HEK293T (cell line): ENCODE measurements at regions not wholly inside any gene's neighbourhood (a gene's known extent, or its start where the extent isn't known, plus 50 kb on each side); places are given as distances from the start of the nearest gene placed in this dataset.

Experiments
- CTCF ChIA-PET: fragments of 350-600 bp; formaldehyde crosslinking; extraction: SDS; loops from one replicate; lab custom pipeline; 2021; ENCODE audit warnings: antibody characterized with exemption, inconsistent platforms; lab: Yijun Ruan, JAX
- POLR2A ChIA-PET: fragments of 350-600 bp; formaldehyde crosslinking; extraction: SDS; loops from one replicate; lab custom pipeline; 2020; ENCODE audit warnings: antibody characterized with exemption, inconsistent platforms; lab: Yijun Ruan, JAX
- DNase-seq: peaks from one replicate; pipeline ENCODE4 v3.0.0; 2012; ENCODE audit warnings: mixed read lengths; ENCODE audit errors: extremely low spot score
- ARNT ChIP-seq: fragments of 450-650 bp; IDR thresholded peaks from 2 replicates; pipeline ENCODE4 v1.6.1; 2017; ENCODE audit warnings: mild to moderate bottlenecking
- BHLHE40 ChIP-seq: fragments of 450-650 bp; IDR thresholded peaks from 2 replicates; pipeline ENCODE4 v1.6.1; 2016; ENCODE audit warnings: mild to moderate bottlenecking, moderate library complexity, borderline replicate concordance
- CTBP1 ChIP-seq: fragments of 450-650 bp; IDR thresholded peaks from 2 replicates; pipeline ENCODE4 v1.6.1; 2016; ENCODE audit warnings: borderline replicate concordance
- ELF4 ChIP-seq: fragments of 450-650 bp; IDR thresholded peaks from 2 replicates; pipeline ENCODE4 v1.6.1; 2017; ENCODE audit warnings: antibody characterized with exemption
- FOXA1 ChIP-seq: fragments of 450-650 bp; IDR thresholded peaks from 2 replicates; pipeline ENCODE4 v1.6.1; 2016; ENCODE audit warnings: mild to moderate bottlenecking
- FOXK2 ChIP-seq: fragments of 450-650 bp; IDR thresholded peaks from 2 replicates; pipeline ENCODE4 v1.6.1; 2016; ENCODE audit warnings: mild to moderate bottlenecking
- FOXM1 ChIP-seq: fragments of 450-650 bp; IDR thresholded peaks from 2 replicates; pipeline ENCODE4 v1.6.1; 2017; ENCODE audit warnings: mild to moderate bottlenecking, borderline replicate concordance
- HDGF ChIP-seq: fragments of 450-650 bp; IDR thresholded peaks from 2 replicates; pipeline ENCODE4 v1.6.1; 2017; ENCODE audit warnings: antibody characterized with exemption, borderline replicate concordance
- L3MBTL2 ChIP-seq: fragments of 450-650 bp; conservative IDR thresholded peaks from 2 replicates; pipeline ENCODE4 v1.6.1; 2016; ENCODE audit warnings: mild to moderate bottlenecking
- LEF1 ChIP-seq: fragments of 450-650 bp; IDR thresholded peaks from 2 replicates; pipeline ENCODE4 v1.6.1; 2017; ENCODE audit warnings: mild to moderate bottlenecking, borderline replicate concordance
- NFRKB ChIP-seq: fragments of 450-650 bp; IDR thresholded peaks from 2 replicates; pipeline ENCODE4 v1.6.1; 2016; ENCODE audit warnings: mild to moderate bottlenecking, moderate library complexity
- SP1 ChIP-seq: fragments of 450-650 bp; IDR thresholded peaks from 2 replicates; pipeline ENCODE4 v1.6.1; 2017
- SUZ12 ChIP-seq: fragments of 450-650 bp; IDR thresholded peaks from 2 replicates; pipeline ENCODE4 v1.6.1; 2016; ENCODE audit warnings: mild to moderate bottlenecking
- TARDBP ChIP-seq: fragments of 450-650 bp; IDR thresholded peaks from 2 replicates; pipeline ENCODE4 v1.6.1; 2016
- ZNF384 ChIP-seq: fragments of 450-650 bp; IDR thresholded peaks from 2 replicates; pipeline ENCODE4 v1.6.1; 2016
- TF ChIP-seq, protein P1 (sequence below): fragments of 450-650 bp; IDR thresholded peaks from 2 replicates; pipeline ENCODE4 v1.6.1; 2016

DNA sequence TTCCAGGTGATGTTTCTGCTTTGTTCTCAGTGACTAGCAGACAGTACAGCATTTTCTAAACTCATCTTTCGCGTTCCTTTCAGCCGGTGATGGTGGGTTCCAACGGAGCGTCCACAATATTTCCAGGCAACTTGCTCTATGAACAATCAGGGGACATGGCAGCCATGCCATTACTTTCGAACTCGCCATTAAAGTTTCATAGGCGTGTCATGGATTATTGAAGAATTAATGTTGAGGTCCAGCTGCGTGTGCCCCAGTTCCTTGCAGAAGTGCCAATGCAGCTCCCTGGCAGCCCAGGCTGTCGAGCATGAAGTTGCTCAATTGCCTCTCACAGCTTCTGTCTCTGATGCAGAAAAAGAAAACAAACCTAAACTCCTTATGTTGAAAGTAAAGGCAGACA, 262.2 kb downstream of the IRX2 start:
- no peak for TF ChIP-seq FOXM1
- POLR2A ChIA-PET: no interaction called here
- DNase-seq: no peak
- CTCF ChIA-PET: no interaction called here

DNA sequence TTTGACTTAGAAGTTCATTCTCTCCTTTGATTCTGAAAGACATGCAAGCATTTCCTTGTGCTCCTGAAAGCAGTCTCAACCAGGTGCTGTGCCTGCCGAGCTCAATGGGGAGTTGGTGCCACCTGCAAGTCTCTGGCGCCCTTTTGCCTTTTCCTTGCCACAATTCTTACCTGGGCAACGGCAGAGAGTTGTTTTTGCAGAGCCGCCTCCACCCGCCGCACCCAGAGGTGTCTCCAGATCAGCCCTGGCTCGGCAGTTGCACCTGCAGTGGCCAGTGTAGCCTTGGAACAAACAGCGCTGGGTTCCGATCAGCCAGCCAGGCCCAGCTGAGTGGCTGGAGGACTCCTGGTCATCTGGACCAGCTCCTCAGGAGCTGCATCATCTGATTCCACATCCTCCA, 262.9 kb downstream of the IRX2 start:
- ChIA-PET CTCF (no interaction called here), POLR2A (no interaction called here)
- no peak for TF ChIP-seq CTBP1
- no peak for TF ChIP-seq TARDBP
- no peak for TF ChIP-seq LEF1
- no peak for TF ChIP-seq NFRKB
- no peak for TF ChIP-seq ZNF384
- no peak for TF ChIP-seq L3MBTL2
- no peak for TF ChIP-seq ARNT
- TF ChIP-seq SP1: no peak
- TF ChIP-seq FOXK2: no peak
- no peak for TF ChIP-seq FOXA1
- TF ChIP-seq FOXM1: no peak
- TF ChIP-seq ELF4: no peak
- TF ChIP-seq HDGF: no peak
- no peak for TF ChIP-seq SUZ12
- TF ChIP-seq BHLHE40: no peak
- TF ChIP-seq, protein P1, sequence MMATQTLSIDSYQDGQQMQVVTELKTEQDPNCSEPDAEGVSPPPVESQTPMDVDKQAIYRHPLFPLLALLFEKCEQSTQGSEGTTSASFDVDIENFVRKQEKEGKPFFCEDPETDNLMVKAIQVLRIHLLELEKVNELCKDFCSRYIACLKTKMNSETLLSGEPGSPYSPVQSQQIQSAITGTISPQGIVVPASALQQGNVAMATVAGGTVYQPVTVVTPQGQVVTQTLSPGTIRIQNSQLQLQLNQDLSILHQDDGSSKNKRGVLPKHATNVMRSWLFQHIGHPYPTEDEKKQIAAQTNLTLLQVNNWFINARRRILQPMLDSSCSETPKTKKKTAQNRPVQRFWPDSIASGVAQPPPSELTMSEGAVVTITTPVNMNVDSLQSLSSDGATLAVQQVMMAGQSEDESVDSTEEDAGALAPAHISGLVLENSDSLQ: no peak
- DNase-seq: no peak

DNA sequence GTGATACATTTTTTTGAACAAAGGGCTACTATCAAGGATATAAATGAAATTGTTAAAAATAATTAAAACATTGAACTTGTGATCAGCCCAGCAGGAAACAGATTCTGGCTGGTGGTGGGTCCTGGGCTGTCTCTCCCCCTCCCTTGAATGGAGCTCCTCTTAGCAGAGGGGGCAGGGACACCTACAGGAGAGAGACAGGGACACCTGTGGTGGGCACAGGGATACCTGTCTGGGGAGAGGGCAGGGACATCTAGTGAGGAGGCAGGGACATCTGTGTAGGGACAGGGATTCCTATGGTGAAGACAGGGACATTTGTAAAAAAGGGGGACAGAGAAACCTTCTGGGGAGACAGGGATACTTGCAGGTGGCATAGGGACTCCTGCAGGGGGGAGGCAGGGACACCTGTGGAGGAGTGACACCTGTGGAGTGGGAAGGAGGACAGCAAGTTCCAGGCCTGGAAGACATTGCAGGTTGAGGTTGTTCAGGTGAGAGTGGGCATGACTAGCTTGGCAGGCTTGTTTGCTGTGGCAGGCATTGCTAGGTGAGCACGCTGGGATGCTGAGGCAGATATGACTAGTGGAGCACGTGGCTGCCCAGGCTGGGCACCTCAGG, 264.2 kb downstream of the IRX2 start:
- DNase-seq: no peak
- POLR2A ChIA-PET: no interaction called here
- CTCF ChIA-PET: no interaction called here
- TF ChIP-seq FOXM1 (no peak), CTBP1 (no peak), ELF4 (no peak), FOXA1 (no peak), SUZ12 (no peak), TARDBP (no peak), HDGF (no peak), LEF1 (no peak), SP1 (no peak), ZNF384 (no peak), FOXK2 (no peak), BHLHE40 (no peak), NFRKB (no peak), ARNT (no peak), L3MBTL2 (no peak)
- TF ChIP-seq, protein P1: no peak

DNA sequence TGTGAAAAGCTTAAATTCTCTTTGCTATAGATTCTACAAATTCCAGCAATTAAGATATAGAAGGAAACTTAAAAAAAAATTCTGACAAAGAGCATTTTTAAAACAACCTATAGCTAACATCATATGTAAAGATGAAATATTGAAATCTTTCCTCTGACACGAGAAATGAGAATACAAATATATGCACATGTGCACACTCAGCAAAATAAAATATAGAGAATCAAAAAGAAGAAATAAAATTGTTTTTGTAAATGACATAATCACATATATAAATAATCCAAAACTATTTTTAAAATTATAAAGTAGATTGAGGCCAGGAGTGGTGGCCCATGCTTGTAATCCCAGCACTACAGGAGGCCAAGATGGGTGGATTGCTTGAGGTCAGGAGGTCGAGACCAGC, 265.1 kb downstream of the IRX2 start:
- no peak for TF ChIP-seq NFRKB
- TF ChIP-seq FOXK2: no peak
- TF ChIP-seq ARNT: no peak
- no peak for TF ChIP-seq CTBP1
- no peak for TF ChIP-seq FOXA1
- no peak for TF ChIP-seq ZNF384
- no peak for DNase-seq
- ChIA-PET CTCF (no interaction called here), POLR2A (no interaction called here)

DNA sequence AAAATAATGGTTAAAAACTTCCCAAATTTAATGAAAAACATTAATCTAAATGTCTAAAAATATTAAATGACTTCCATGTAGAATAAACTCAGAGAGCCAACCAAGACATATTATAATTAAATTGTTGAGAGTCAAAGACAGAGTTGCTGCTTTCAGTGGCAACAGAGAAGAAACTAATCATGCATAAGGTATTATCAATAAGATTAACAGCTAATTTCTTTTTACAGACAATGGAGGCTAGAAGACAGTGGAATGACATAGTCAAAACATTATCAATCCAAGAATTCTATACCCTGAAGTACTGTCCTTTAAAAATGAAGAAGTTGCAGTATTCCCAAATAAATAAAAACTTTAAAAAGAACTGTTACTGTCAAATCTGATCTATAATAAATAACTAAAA, 268.7 kb downstream of the IRX2 start:
- ChIA-PET CTCF (no interaction called here), POLR2A (no interaction called here)
- DNase-seq: no peak
- no peak for TF ChIP-seq ELF4
- TF ChIP-seq, protein P1: no peak
- no peak for TF ChIP-seq L3MBTL2
- no peak for TF ChIP-seq BHLHE40
- no peak for TF ChIP-seq LEF1
- TF ChIP-seq CTBP1: no peak
- TF ChIP-seq SUZ12: no peak
- TF ChIP-seq HDGF: no peak
- TF ChIP-seq SP1: no peak
- no peak for TF ChIP-seq ZNF384
- TF ChIP-seq NFRKB: no peak
- TF ChIP-seq TARDBP: no peak
- TF ChIP-seq FOXK2: no peak
- TF ChIP-seq FOXM1: no peak
- TF ChIP-seq ARNT: no peak
- TF ChIP-seq FOXA1: no peak

DNA sequence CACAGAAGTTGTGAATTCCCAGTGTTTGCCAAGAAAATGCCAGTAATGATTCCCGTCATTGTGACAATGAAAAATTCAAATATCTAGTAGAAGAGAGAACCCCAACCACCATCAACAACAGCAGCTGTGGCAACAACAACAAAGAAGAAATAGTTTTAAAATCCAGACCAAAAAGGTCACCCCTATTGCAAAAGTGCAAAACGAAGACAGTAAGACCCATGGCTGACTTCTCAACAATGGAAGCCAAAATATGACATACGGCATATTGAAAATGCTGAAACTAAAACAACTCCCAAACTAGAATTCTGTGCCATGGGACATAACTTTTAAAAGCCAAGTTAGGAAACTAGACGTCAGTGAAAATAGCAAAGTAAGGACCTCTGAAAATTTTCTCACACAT, 270.6 kb downstream of the IRX2 start:
- POLR2A ChIA-PET: no interaction called here
- CTCF ChIA-PET: no interaction called here
- no peak for DNase-seq
- TF ChIP-seq HDGF: no peak
- no peak for TF ChIP-seq ELF4
- TF ChIP-seq L3MBTL2: no peak
- no peak for TF ChIP-seq NFRKB
- TF ChIP-seq TARDBP: no peak
- TF ChIP-seq BHLHE40: no peak
- TF ChIP-seq, protein P1: no peak
- TF ChIP-seq FOXA1: no peak
- no peak for TF ChIP-seq FOXK2
- no peak for TF ChIP-seq SUZ12
- no peak for TF ChIP-seq LEF1
- TF ChIP-seq SP1: no peak
- TF ChIP-seq CTBP1: no peak
- no peak for TF ChIP-seq ARNT
- TF ChIP-seq FOXM1: no peak
- no peak for TF ChIP-seq ZNF384
